ENCODE measurements at regions not wholly inside any gene's neighbourhood (a gene's known extent, or its start where the extent isn't known, plus 50 kb on each side); places are given as distances from the start of the nearest gene placed in this dataset.

GRCh38 chr6:140940251-140940925, 1192.3 kb upstream of the GJE1 start:
- TF ChIP-seq CTCF (conservative IDR thresholded peaks at IDR 0.05), result no peak
- TF ChIP-seq EZH2 (IDR thresholded peaks at IDR 0.05; ENCODE audit: low read depth), result no peak

All from PC-9 (cell line).